Lower leg skin (tissue), 3 donors: ENCODE measurements at regions not wholly inside any gene's neighbourhood (a gene's known extent, or its start where the extent isn't known, plus 50 kb on each side); places are given as distances from the start of the nearest gene placed in this dataset.

ENCODE experiments used
- POLR2A ChIP-seq, 2 donors: fragments of 450-650 bp; IDR thresholded peaks; one replicate each; pipeline ENCODE4 v1.6.1; 2016 to 2017; ENCODE audit warnings: antibody characterized with exemption in 2 of 2, mild to moderate bottlenecking in 1 of 2, moderate library complexity in 1 of 2
- TF ChIP-seq, protein P1 (sequence below), 3 donors: fragments of 450-650 bp; IDR thresholded peaks; one replicate each; pipeline ENCODE4 v1.5.1; 2016; ENCODE audit warnings: antibody characterized with exemption in 3 of 3, mild to moderate bottlenecking in 3 of 3, moderate library complexity in 2 of 3

DNA sequence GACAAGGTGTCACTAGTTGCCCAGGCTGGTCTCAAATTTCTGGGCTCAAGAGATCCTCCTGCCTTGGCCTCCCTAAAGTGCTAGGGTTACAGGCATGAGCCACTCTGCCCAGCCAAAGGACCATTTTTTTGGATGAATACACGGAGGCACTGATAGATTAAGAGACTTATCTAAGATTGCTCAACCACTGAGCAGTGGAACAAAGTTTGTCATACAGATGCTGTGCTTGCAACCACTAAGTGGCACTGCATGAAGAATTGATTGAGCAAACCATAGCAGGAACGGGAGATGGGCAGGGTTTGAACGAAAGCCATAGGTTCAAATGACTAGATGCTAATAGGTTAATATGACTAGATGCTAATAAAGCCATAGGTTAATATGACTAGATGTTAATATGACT lies 61.1 kb downstream of the EBLN1 start:
- TF ChIP-seq, protein P1, sequence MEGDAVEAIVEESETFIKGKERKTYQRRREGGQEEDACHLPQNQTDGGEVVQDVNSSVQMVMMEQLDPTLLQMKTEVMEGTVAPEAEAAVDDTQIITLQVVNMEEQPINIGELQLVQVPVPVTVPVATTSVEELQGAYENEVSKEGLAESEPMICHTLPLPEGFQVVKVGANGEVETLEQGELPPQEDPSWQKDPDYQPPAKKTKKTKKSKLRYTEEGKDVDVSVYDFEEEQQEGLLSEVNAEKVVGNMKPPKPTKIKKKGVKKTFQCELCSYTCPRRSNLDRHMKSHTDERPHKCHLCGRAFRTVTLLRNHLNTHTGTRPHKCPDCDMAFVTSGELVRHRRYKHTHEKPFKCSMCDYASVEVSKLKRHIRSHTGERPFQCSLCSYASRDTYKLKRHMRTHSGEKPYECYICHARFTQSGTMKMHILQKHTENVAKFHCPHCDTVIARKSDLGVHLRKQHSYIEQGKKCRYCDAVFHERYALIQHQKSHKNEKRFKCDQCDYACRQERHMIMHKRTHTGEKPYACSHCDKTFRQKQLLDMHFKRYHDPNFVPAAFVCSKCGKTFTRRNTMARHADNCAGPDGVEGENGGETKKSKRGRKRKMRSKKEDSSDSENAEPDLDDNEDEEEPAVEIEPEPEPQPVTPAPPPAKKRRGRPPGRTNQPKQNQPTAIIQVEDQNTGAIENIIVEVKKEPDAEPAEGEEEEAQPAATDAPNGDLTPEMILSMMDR (IDR thresholded peaks at IDR 0.05), result no peak
- no peak for TF ChIP-seq POLR2A (IDR thresholded peaks at IDR 0.05)
